Epidermal melanocyte (primary cell): ENCODE measurements at regions not wholly inside any gene's neighbourhood (a gene's known extent, or its start where the extent isn't known, plus 50 kb on each side); places are given as distances from the start of the nearest gene placed in this dataset.

Source experiments
- DNase-seq: peaks from one replicate; pipeline ENCODE4 v3.0.0; 2011; ENCODE audit warnings: low spot score; ENCODE audit not compliant: insufficient read length

DNA sequence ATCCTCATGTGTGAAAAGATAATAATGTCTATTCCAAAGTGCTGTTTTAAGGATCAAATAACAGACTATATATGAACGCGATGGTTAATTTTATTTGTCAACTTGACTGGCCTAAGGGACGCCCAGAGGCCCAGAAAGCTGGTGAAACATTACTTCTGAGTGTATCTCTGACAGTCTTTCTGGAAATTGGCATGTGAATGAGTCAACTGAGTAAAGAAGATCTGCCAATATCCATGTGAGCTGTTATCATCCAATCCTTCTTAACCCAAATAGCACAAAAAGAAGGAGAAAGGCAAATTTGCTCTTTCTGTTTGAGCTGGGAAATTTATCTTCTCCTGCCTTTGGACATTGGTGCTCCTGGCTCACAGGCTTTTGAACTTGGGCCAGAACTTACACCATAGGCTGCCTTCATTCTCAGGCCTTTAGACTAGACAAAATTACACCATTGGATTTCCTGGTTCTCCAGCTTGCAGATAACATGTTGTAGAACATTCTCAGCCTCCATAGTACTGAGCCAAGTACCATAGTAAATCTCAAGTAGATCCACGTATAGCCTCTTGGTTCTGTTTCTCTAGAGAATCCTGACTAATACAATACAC is 114.7 kb upstream of the DOCK10 start:
- no peak for DNase-seq

DNA sequence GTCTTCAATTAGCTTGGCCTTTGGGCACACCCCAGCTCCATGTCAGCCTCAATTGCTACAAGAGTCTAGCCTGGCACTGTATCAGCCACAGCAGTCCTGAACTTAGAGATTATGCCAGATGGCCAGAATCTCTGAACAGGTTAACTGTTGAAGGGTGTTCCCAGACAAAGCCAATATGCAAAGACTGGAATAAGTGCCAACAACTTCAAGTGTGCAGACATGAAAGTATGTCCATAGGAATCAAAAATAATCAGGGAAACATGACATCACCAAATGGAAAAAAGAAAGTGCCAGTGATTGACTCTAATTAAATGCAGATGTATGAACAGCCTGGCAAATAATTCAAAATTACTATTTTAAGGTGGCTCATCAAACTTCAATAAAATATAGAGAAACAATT is 98.5 kb upstream of the DOCK10 start:
- DNase-seq: no peak

DNA sequence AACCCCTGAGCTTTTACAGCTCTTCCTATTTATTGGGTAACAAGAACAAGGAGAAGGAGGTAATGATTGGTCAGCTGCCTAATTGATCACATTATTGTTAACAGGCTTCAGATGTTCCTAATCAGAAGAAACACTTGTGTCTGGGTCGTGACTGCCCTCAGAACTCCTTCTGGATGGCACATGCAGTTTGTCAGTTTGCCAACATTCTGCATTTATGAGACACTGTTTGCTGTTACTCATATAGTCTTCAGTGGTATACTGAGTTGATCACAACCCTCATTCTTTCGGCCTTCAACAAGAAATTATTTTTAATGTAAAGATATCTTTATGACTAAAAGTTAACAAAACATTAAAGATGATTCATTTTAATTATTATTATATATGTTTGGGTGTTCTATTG is 95.7 kb upstream of the DOCK10 start:
- no peak for DNase-seq

DNA sequence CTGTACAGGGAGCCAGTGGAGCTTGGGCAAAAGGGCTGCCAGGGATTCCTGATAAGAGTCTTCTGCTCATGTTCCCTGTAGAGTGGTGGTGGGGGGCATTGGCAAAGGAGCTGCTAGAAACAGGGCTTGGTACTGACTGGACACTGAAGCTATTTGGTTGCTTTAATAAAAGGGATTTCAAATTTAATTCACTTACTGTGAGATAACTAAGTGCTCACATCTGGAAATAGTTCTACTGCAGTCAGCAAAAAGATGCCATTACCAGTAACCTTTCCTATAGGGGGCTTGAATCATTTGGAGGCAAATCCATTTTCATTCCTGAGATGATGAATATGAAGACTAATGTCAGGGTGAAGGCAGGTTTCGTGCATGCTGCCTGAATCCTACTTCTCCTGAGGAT is 94.3 kb upstream of the DOCK10 start:
- DNase-seq: no peak

DNA sequence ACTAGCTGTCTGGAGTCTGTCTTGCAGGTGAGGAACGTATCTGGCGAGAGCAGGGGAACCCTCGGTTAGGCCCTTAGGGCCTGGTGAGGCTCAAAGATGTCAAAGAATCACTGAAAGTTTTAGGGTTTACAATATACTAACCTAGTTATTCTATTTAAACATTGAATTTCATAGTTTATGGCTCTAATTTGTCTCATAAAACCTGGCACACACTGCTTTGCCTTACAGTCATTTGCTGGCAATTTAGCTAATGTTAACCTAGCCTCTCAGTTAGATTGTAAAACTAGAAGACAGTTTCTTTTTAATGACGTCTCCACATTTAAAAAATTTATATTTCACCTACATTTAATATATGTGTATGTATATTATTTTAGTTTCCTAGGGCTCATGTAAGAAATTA is 89.6 kb upstream of the DOCK10 start:
- DNase-seq: no peak

DNA sequence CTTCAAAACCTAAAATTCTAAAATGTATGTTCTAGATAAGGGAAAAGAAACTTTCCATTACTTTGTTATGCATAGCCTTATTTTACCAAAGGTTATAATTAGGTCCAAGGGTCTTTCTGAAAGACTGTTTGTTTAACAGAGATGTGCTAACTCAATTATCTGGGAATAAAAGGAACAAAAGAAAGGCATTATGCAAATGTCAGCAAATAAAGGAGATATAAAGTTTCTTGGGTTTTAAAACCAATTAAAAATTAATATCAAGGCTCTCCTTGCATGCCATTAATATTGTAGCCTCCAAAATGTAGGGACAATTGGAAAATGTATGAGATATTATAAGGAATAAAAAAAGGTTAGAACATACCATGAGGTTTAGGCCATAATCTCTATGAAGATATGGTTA is 87.8 kb upstream of the DOCK10 start:
- DNase-seq: no peak

DNA sequence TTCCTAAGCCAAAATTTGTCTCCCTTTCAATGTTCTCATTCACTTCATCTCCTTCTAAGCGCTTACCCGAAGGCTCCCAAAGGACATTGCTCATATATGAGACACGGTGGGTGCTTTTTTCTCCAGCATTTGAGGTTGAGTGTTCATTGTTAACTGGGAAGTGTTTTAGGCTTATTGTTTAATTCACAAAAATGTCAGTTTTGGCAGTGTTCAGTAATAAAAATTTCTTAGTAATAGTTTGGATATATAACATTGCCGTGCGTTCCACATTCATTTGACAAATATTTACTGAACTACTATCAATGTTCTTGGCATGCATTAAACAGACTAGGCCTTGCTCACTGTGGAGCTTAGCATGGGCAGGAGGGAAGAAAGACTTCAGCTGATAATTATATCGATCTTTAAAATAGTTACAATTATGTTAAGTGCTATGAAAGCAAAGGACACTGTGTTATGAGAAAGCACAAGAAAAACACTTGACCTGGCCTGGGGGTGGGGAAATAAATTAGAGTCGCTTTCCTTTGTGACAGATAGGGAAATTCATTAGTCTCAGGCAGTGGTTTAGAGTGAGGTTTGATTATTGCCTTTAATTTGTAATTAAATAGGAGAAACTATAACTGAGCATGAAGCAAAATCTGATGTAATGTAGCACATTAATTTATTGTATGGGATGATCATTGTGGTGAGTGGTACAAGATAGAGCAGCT is 82.2 kb upstream of the DOCK10 start:
- no peak for DNase-seq

DNA sequence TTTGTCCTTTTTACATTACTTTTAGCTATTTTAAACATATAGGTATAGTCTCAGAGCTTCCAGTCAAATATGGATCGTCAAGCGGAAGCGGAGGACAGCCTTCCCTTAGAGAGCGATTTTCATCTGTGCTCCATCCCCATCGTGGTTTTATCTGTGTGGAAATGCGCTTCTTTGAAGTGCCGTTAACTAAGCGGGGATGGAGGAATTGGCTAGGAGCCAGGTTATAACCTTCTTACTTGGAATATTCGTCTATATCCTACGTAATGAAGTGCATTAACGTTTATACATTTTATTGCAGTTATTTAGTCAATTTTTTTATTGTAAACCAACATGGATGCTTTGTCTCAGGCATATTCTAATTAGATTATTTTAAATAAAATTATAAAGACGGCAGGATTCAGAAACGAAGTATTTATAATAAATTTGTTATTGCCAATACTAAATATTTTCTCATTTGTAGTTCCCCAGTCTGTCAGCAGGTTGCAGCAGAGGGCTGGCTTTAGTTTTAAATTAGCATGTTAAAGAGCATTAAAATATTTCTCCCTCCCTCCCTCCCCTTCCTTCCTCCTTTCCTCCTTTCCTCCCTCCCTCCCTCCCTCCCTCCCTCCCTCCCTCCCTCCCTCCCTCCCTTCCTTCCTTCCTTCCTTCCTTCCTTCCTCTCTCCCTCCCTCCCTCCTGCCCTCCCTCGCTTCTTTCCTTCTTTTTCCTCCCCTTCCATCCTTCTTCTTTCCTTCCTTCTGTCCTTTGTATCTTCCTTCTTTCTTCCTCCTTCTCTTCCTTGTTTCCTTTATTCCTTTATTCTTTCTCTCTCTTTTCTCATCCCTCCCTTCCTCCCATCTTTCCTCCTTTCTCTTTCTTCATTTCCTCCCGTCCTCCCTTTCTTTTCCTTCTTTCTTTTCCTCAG is 80.6 kb upstream of the DOCK10 start:
- no peak for DNase-seq

DNA sequence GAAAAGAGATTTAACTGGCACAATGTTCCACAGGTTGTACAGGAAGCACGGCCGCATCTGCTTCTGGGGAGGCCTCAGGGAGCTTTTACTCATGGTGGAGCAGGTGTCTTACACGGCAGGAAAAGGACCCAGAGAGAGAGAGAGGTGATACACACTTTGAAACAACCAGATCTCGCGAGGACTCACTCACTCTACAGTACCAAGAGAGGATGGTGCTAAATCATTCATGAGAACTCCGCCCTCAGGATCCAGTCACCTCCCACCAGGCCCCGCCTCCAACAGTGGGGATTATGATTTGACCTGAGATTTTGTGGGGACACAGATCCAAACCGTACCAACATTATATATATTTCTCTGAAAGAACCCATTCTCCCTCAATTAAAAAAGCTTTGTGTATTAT is 79.7 kb upstream of the DOCK10 start:
- no peak for DNase-seq

DNA sequence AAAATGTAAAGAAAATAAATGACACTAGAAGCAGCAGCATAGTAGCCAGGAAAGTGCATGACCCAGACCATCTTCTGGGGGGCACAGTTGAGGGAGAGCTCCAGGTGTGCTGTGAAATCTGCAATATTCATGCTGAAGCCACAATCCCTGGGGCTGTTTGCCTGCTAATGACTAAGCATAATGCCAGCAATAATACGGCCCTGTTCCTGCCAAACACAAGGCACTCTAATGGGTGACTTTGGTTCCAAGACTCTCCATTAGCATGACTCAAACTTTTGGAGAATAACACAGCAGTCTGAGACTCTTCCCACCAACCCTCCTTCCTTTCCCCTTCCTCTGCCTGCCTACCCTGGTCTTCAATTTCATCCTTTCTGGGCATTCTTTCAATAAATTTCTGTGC is 77.9 kb upstream of the DOCK10 start:
- no peak for DNase-seq

DNA sequence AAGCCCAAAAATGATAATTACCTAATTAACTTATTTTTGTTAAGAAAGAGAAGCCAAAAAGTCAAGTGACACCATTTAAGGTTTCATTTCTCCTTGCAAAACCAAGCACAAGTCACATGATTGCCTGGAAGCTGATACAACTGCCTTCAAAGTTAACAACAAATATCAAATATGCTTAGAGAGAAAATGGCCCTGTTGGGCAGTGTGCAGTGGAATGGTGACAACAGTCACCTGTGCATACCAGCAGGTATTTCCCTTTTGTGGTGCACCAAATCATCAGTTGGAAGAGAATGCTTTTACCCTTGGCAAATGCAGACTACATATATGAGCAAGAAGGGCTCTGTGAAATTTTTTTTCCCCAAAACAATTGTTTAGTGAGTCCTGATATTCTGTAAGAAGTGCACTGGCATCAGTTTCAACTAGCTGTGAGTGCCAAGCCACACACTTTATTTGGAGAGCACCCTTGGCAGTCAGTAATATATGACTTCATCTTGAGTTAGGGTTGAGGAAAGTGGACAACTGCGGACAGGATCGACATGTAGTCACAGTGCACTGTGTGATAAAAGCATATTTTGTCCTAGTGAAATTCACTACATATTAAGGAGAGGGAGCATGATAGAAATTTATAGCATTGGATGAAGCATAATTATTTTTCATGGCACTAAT is 74.9 kb upstream of the DOCK10 start:
- DNase-seq: no peak

DNA sequence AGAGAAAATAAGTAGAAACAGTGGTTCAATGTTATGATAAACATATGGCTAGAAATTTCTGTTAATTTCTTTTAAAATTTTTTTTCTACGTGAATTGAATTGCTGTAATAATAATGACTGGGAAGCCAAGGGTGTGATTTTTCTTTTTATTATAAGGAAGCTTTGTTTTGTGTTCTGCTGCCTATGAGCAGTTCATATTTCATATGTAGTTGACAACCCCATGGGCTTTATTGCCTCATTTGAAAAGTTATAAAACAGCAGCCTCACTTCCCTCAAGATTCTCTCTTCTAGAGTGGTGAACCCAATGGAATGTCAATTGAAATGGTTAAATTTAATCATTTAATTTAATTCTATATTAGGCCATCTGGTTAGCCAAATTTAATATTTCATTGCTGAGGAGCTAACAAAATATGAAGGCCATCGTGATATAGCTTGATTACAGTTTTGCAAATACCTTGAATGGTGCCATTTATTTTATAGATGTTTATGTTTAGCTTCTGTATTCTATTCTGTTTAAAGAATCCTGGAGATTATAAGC is 72.6 kb upstream of the DOCK10 start:
- DNase-seq: no peak

DNA sequence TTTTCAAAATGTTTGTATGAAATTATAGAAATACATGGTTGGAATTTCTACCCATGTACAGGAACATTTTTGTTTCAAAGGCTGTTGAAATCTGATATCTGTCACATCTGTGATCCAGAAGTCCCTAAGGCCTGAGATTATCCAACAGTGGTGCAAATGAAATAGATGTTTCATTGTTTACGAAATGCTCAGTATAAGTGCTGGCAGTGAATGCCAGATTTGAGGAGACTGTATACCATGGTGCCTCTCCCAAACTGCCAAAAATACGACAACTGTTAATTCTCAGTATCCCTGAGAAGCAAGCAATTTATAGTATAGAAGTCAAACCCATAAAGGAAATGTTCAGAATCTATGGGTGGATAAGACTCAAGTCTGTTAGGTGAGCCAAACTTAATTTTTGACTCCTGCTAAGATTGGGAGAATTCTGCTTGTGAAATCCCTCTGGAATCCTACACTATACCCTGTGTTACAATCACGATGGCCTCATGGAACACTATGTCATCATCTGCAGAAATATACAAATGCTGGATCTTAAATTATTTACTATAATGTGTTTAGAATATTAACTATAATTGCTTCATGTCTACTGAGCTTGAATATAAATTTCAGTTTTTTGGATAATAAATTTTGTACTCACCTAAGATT is 71.2 kb upstream of the DOCK10 start:
- no peak for DNase-seq

DNA sequence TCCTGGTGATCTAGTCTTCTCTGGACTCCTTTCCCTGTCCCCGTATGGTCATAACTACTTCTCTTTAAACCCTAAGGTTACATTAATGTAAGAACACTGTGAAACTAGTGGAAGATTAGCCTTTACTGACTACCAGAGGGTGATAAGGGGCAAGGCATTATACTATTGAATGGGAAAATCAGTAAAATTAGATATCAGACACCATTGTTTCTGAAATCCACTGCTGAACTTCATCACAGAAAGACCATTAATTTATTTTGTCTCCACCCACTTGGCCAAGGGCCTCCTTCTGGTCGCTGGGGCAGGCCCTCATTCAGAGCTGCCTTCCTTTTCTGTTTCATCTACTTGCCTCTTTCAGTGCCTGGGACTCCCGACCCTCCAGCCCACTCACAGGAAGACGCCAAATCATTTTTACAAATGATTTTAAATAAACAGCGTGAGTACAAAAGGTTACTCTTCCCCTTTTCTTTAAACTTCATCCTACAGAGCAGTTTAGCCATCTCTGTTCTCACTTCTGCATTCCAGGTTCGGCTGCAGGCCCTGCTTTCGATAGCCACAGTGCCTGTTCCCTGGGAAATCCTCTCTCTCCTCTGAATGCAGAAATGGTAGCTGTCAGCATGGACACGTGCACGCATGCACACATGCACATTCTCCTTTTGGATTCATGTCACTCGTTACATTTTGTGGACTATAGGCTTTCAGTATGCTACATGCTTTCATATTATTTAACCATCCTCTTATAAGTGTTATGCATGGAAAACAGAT is 70.3 kb upstream of the DOCK10 start:
- no peak for DNase-seq

DNA sequence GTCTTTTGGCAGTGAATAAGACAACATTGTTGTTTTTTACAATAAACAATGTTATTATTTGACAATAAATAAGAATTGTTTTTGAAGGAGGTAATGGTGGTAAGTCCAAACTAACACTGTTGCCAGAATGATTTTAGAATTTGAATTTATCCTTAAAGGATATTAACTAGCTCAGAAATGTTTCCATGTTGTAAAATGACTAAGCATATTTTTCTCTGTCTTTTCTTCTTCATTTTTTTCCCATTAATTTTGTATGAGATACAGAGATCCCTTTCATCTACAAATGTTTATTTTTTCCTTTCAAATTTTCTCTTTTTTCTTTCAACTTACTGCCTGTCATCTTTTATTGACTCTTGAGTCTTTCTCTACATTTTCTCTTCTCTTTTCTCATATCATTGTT is 66.5 kb upstream of the DOCK10 start:
- DNase-seq: no peak

DNA sequence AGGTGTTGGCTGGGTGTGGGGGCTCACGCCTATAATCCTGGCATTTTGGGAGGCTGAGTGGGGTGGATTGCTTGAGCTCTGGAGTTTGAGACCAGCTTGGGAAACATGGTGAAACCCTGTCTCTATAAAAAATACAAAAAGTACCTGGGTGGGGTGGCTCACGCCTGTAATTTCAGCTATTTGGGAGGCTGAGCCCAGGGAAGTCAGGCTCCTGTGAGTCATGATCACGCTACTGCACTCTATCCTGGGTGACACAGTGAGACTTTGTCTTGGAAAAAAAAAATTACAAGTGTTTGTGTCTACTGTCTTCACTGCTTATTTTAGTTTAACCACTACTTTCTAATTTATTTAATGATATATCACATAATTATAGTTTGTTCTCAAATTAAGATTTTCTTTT is 62.7 kb upstream of the DOCK10 start:
- no peak for DNase-seq

DNA sequence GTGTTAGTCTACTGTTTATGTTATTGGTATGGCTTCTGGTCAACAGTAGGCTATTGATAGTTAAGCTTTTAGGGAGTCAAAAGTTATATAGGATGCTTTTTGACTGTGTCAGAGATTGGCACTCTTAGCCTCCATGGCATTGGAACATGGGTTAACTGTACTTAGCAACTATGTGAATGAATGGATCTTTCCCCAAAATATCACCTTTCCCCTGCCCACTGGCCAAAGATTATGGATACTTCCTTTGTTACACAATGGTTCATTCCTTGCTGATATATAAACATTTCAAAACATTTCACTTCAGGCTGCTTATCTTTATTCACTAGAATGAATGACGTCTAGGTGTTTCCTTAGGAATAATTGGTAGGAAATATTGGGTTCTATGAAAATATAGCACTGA is 62.1 kb upstream of the DOCK10 start:
- no peak for DNase-seq

DNA sequence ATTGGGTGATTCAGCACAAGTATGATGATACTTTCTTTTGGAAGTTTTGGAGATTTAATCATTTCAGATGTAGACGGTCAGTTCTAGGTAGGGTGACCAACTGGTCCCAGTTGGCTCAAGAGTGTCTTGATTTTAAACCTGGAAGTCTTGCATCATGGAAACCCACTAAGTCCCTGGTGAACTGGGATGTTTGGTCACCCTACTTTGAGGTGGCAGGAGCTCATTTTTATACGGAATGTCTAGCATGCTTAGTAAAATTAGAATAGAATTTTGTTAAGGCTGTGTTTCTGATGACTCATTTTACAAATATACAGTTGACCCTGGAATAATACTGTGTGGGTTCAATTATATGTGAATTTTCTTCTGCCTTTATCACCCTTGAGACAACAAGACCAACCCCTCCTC is 61.5 kb upstream of the DOCK10 start:
- no peak for DNase-seq

DNA sequence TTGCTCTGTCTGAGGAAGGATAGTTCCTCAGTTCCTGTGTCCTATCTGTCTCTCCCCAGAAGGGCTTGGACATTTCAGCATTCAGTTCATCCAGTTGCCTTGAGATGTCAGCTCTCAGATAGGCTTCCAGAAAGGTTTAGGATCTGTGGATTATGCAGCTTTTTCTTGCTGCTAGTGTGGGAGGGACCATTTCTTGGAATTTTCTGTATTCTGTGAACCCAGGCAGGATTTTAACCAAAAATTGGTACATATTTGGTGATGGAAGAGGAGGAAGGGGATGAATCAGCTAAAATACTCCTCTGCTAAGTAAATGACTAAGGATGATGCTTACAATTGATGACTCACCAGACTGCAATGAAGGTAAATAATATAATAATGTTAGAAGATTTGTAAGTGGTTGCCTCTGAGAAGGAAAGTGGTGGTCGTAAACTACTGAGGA is 58.6 kb upstream of the DOCK10 start:
- DNase-seq: no peak

DNA sequence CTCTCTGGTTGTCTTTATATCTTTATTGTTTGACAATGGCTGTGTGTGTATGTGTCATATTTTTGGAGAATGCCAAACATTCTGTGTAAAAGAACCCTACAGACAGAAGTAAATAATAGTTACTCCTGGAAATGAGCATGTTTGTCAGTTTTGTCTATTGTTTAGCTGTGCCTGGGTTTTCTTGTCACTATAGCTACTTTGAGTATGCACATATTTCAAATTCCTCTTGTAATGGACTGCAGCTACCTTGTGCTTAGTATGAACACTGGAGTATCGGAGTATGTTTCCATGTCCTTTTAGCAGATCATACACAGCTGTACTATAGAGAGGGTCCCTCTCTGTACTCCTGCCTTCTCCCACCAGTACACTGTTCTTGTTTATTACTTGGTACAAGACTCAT is 58.0 kb upstream of the DOCK10 start:
- no peak for DNase-seq
